Caco-2 (cell line): ENCODE measurements at regions not wholly inside any gene's neighbourhood (a gene's known extent, or its start where the extent isn't known, plus 50 kb on each side); places are given as distances from the start of the nearest gene placed in this dataset.

Source experiments
- BruUV-seq: library from RNA; stranded (reverse); fragments of 400-500 nt; replicated peaks from 2 replicates; lab custom pipeline; 2021; lab: Mats Ljungman, UMichigan
- CTCF ChIA-PET: fragments of 300-600 bp; sonication (Branson Sonifier 250); formaldehyde crosslinking; loops from one replicate; lab custom pipeline; 2022; ENCODE audit warnings: antibody characterized with exemption; lab: Charles Lee
- POLR2A ChIA-PET: fragments of 300-600 bp; sonication (Branson Sonifier 250); formaldehyde crosslinking; loops from one replicate; lab custom pipeline; 2022; ENCODE audit warnings: antibody characterized with exemption; lab: Charles Lee
- DNase-seq, 2 experiments: peaks; one replicate each; pipeline versions ENCODE4 v3.0.0 to v3.0.0-alpha.2; 2020 to 2022
- H3K27me3 ChIP-seq: replicated peaks from 2 replicates; pipeline ENCODE4 v1.6.0; 2011; ENCODE audit warnings: low read length; ENCODE audit not compliant: control insufficient read depth, insufficient read depth
- H3K36me3 ChIP-seq: 2 replicates; pipeline ENCODE4 v1.5.1; 2011; ENCODE audit warnings: low read length; ENCODE audit not compliant: control insufficient read depth, insufficient read depth
- H3K4me1 ChIP-seq: fragments of 250-450 bp; sonication (Bioruptor Pico); 2 replicates; pipeline ENCODE4 v1.5.1; 2020; ENCODE audit warnings: mild to moderate bottlenecking
- H3K4me3 ChIP-seq: 2 replicates; pipeline ENCODE4 v1.5.1; 2011; ENCODE audit warnings: low read depth, mild to moderate bottlenecking, control low read depth, low read length
- H3K9me3 ChIP-seq: fragments of 250-450 bp; sonication (Bioruptor Pico); 2 replicates; pipeline ENCODE4 v1.5.1; 2020; ENCODE audit warnings: mild to moderate bottlenecking, moderate library complexity
- H3K27ac Mint-ChIP-seq: one replicate; pipeline ENCODE4 v1.8.0; 2022; ENCODE audit warnings: mixed read lengths; ENCODE audit not compliant: unreplicated experiment
- H3K27me3 Mint-ChIP-seq: one replicate; pipeline ENCODE4 v1.8.0; 2022; ENCODE audit warnings: mixed read lengths; ENCODE audit not compliant: insufficient read depth, unreplicated experiment
- H3K36me3 Mint-ChIP-seq: one replicate; pipeline ENCODE4 v1.8.0; 2022; ENCODE audit warnings: mild to moderate bottlenecking, mixed read lengths; ENCODE audit not compliant: insufficient read depth, unreplicated experiment
- H3K4me1 Mint-ChIP-seq: one replicate; pipeline ENCODE4 v1.8.0; 2022; ENCODE audit warnings: low read depth, mixed read lengths; ENCODE audit not compliant: unreplicated experiment
- H3K4me3 Mint-ChIP-seq: one replicate; pipeline ENCODE4 v1.8.0; 2022; ENCODE audit warnings: mild to moderate bottlenecking, moderate library complexity, mixed read lengths; ENCODE audit not compliant: unreplicated experiment
- H3K9me3 Mint-ChIP-seq: one replicate; pipeline ENCODE4 v1.8.0; 2022; ENCODE audit warnings: mixed read lengths; ENCODE audit not compliant: unreplicated experiment
- intact Hi-C: fragments of 100-400 bp; cut with micrococcal nuclease; formaldehyde crosslinking; loops from one replicate; pipeline ENCODE4 v1.10.0; 2022; ENCODE audit not compliant: unreplicated experiment
- TF ChIP-seq, protein P1 (sequence below), 2 experiments: fragments of 200-600 bp in 1 of 2; IDR thresholded peaks; 1 replicate in 1 of 2; 2 replicates in 1 of 2; pipeline versions ENCODE4 v1.5.1 to v1.8.0; 2011 to 2022; ENCODE audit warnings: antibody characterized with exemption in 1 of 2, control low read depth in 1 of 2, inconsistent platforms in 1 of 2, low read depth in 1 of 2, low read length in 1 of 2, mild to moderate bottlenecking in 1 of 2, moderate library complexity in 1 of 2; ENCODE audit not compliant: insufficient read depth in 1 of 2, severe bottlenecking in 1 of 2, unreplicated experiment in 1 of 2

DNA sequence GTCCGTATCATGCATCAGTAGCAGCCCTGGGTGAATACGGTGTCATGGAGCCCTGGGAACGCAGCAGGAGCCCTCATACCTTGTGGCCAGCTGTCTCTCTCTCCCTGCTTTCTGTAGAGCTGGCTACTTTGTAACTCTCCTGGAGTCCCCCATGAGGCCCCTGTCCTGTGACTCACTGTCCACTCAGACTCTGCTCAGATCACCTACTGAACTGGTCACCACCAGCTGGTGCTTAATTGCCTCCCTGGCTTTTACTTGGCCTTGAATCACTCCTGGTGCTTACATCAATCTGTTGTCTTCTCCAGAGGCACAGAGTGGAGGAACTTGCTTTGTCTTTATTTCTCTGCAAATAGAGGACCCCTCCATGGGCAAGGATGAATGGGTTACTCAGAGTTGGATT is 172.7 kb downstream of the HRH4 start:
- no peaks in the 10 kb centered on the region for H3K4me1 ChIP-seq
- H3K36me3 Mint-ChIP-seq, result no peaks in the 10 kb centered on the region
- H3K4me1 Mint-ChIP-seq, result no peaks in the 10 kb centered on the region
- H3K27me3 ChIP-seq, result no peaks in the 10 kb centered on the region
- no peaks in the 10 kb centered on the region for H3K9me3 ChIP-seq
- no peak for DNase-seq
- H3K4me3 ChIP-seq, result no peak overlapping the region
- TF ChIP-seq, protein P1, sequence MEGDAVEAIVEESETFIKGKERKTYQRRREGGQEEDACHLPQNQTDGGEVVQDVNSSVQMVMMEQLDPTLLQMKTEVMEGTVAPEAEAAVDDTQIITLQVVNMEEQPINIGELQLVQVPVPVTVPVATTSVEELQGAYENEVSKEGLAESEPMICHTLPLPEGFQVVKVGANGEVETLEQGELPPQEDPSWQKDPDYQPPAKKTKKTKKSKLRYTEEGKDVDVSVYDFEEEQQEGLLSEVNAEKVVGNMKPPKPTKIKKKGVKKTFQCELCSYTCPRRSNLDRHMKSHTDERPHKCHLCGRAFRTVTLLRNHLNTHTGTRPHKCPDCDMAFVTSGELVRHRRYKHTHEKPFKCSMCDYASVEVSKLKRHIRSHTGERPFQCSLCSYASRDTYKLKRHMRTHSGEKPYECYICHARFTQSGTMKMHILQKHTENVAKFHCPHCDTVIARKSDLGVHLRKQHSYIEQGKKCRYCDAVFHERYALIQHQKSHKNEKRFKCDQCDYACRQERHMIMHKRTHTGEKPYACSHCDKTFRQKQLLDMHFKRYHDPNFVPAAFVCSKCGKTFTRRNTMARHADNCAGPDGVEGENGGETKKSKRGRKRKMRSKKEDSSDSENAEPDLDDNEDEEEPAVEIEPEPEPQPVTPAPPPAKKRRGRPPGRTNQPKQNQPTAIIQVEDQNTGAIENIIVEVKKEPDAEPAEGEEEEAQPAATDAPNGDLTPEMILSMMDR (IDR thresholded peaks at IDR 0.05; ENCODE audit: insufficient read depth in 1 of 2, low read depth in 1 of 2, low read length in 1 of 2, severe bottlenecking in 1 of 2, unreplicated experiment in 1 of 2), result no peak
- no peak overlapping the region for H3K4me3 Mint-ChIP-seq
- H3K9me3 Mint-ChIP-seq, result no peaks in the 10 kb centered on the region
- ChIA-PET POLR2A (no interaction called here), CTCF (no interaction called here)
- no peak overlapping the region for H3K27ac Mint-ChIP-seq
- H3K36me3 ChIP-seq, result no peaks in the 10 kb centered on the region
- BruUV-seq, result no TSS peak
- H3K27me3 Mint-ChIP-seq, result peaks cover 3% of the 10 kb centered on the region
- intact Hi-C loops, result no loop called here

DNA sequence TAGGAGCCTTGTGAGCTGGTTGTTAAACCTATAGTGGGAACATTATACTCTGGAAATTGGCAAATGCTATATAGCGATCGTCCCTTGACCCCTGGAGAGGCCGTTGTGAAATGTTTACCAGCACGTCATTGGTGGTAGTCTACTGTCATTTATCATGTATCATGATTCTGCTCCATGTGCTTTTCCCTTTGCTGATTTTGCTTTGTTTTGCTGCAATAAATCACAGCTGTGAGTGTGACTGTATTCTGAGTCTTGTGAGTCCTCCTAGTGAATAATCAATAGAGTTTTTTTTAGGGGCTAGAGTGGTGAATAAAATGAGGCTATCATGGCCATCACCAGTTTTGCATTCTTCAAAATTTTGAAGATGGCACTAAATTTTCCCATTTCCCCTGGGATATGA is 189.1 kb downstream of the HRH4 start:
- intact Hi-C loops, result no loop called here
- no peaks in the 10 kb centered on the region for H3K4me1 ChIP-seq
- BruUV-seq, result no TSS peak
- H3K36me3 ChIP-seq, result no peaks in the 10 kb centered on the region
- Mint-ChIP-seq H3K4me3 (no peak overlapping the region), H3K27ac (no peak overlapping the region), H3K9me3 (no peaks in the 10 kb centered on the region), H3K27me3 (peaks cover 4% of the 10 kb centered on the region), H3K36me3 (no peaks in the 10 kb centered on the region), H3K4me1 (no peaks in the 10 kb centered on the region)
- DNase-seq, result no peak
- CTCF ChIA-PET, result no interaction called here
- H3K27me3 ChIP-seq, result no peaks in the 10 kb centered on the region
- H3K9me3 ChIP-seq, result no peaks in the 10 kb centered on the region
- POLR2A ChIA-PET, result no interaction called here
- TF ChIP-seq, protein P1 (IDR thresholded peaks at IDR 0.05; ENCODE audit: insufficient read depth in 1 of 2, low read depth in 1 of 2, low read length in 1 of 2, severe bottlenecking in 1 of 2, unreplicated experiment in 1 of 2), result no peak
- no peak overlapping the region for H3K4me3 ChIP-seq

DNA sequence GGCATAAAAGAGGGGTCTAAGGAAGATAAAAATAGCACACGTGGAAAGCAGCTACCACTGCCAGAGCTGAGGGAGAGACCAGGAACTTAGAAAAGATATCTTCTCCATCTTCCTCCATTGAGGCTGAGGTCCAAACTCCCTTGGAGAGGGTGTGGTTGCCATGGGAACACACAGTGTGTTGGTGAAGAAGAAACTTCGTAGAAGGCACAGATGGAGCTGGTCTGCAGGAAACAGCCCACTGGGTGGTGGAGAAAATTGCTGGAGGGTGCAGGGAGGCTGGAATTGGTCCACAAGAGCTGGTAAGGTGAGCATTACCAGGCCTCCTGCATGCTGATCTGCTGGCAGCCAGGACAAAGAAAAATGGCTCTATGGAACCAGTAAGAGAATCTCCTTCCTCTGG is 191.0 kb downstream of the HRH4 start:
- no peaks in the 10 kb centered on the region for H3K36me3 ChIP-seq
- Mint-ChIP-seq H3K27ac (no peak overlapping the region), H3K4me1 (no peaks in the 10 kb centered on the region), H3K27me3 (peaks cover 4% of the 10 kb centered on the region), H3K36me3 (no peaks in the 10 kb centered on the region), H3K9me3 (no peaks in the 10 kb centered on the region), H3K4me3 (no peak overlapping the region)
- no peak overlapping the region for H3K4me3 ChIP-seq
- TF ChIP-seq, protein P1 (IDR thresholded peaks at IDR 0.05; ENCODE audit: insufficient read depth in 1 of 2, low read depth in 1 of 2, low read length in 1 of 2, severe bottlenecking in 1 of 2, unreplicated experiment in 1 of 2), result no peak
- H3K27me3 ChIP-seq, result no peaks in the 10 kb centered on the region
- POLR2A ChIA-PET, result no interaction called here
- no peak for DNase-seq
- H3K4me1 ChIP-seq, result no peaks in the 10 kb centered on the region
- BruUV-seq, result no TSS peak
- CTCF ChIA-PET, result no interaction called here
- intact Hi-C loops, result no loop called here
- no peaks in the 10 kb centered on the region for H3K9me3 ChIP-seq
